Left colon (tissue), 2 donors: ENCODE measurements at regions not wholly inside any gene's neighbourhood (a gene's known extent, or its start where the extent isn't known, plus 50 kb on each side); places are given as distances from the start of the nearest gene placed in this dataset.

Experiments
- ATAC-seq: fragments of 200-7000 bp; cut with Tn5 transposase; one replicate; pipeline ENCODE4 v1.9.1; 2020; ENCODE audit warnings: mild to moderate bottlenecking, moderate library complexity
- DNase-seq, 2 donors: peaks; one replicate each; pipeline ENCODE4 v3.0.0-alpha.2; 2020
- intact Hi-C, 2 donors: fragments of 100-400 bp; cut with DNase I in 1 of 2; cut with micrococcal nuclease in 1 of 2; formaldehyde crosslinking; loops; one replicate each; pipeline versions ENCODE4 v1.11.2 to v1.14.0; 2022; cut with DNase I, micrococcal nuclease
- donor health status: DM: no; HTN: no; CAD: no.
- donor health status: DM: yes; HTN: yes; CAD: no.

- intact Hi-C loops = no loop called here
- ATAC-seq = no peak
Measured at GRCh38 chr12:128120035-128120434, 146.9 kb upstream of the TMEM132C start.

GRCh38 chr12:128121424-128121823, 145.5 kb upstream of the TMEM132C start:
- intact Hi-C loops = no loop called here
- ATAC-seq (no peak), DNase-seq (no peak)

More at GRCh38 chr12:128120035-128120434, 146.9 kb upstream of the TMEM132C start:
- DNase-seq = no peak

- DNase-seq = no peak
- no peak for ATAC-seq
- intact Hi-C loops = no loop called here
Measured at GRCh38 chr12:128123096-128123495, 143.9 kb upstream of the TMEM132C start.

GRCh38 chr12:128131955-128132354, 135.0 kb upstream of the TMEM132C start:
- ATAC-seq = no peak
- intact Hi-C loops = no loop called here

GRCh38 chr12:128133321-128134073, 133.5 kb upstream of the TMEM132C start:
- no peak for DNase-seq
- no peak for ATAC-seq
- intact Hi-C loops = no loop called here

More at GRCh38 chr12:128131955-128132354, 135.0 kb upstream of the TMEM132C start:
- no peak for DNase-seq

GRCh38 chr12:128137140-128137539, 129.8 kb upstream of the TMEM132C start:
- intact Hi-C loops = no loop called here
- no peak for DNase-seq
- no peak for ATAC-seq

GRCh38 chr12:128138125-128138524, 128.8 kb upstream of the TMEM132C start:
- DNase-seq (no peak), ATAC-seq (no peak)
- intact Hi-C loops = no loop called here

- DNase-seq (no peak), ATAC-seq (no peak)
- intact Hi-C loops = no loop called here
Measured at GRCh38 chr12:128140551-128140950, 126.4 kb upstream of the TMEM132C start.

GRCh38 chr12:128150961-128151360, 116.0 kb upstream of the TMEM132C start:
- no peak for ATAC-seq

GRCh38 chr12:128155571-128155970, 111.4 kb upstream of the TMEM132C start:
- intact Hi-C loops = no loop called here
- ATAC-seq = no peak
- DNase-seq = no peak

More at GRCh38 chr12:128150961-128151360, 116.0 kb upstream of the TMEM132C start:
- no peak for DNase-seq
- intact Hi-C loops = no loop called here

GRCh38 chr12:128163086-128163485, 103.9 kb upstream of the TMEM132C start:
- intact Hi-C loops = no loop called here
- ATAC-seq = no peak
- DNase-seq = no peak

- ATAC-seq = no peak
- no peak for DNase-seq
- intact Hi-C loops = no loop called here
Measured at GRCh38 chr12:128164533-128164932, 102.4 kb upstream of the TMEM132C start.

- intact Hi-C loops = no loop called here
- ATAC-seq = no peak
Measured at GRCh38 chr12:128165387-128165786, 101.6 kb upstream of the TMEM132C start.

GRCh38 chr12:128168273-128168672, 98.7 kb upstream of the TMEM132C start:
- no peak for ATAC-seq
- intact Hi-C loops = no loop called here

More at GRCh38 chr12:128165387-128165786, 101.6 kb upstream of the TMEM132C start:
- DNase-seq = no peak

GRCh38 chr12:128170181-128170580, 96.8 kb upstream of the TMEM132C start:
- intact Hi-C loops = no loop called here
- DNase-seq (no peak), ATAC-seq (no peak)

More at GRCh38 chr12:128168273-128168672, 98.7 kb upstream of the TMEM132C start:
- no peak for DNase-seq

GRCh38 chr12:128178565-128178964, 88.4 kb upstream of the TMEM132C start:
- intact Hi-C loops = no loop called here
- DNase-seq (no peak), ATAC-seq (no peak)

GRCh38 chr12:128178966-128179365, 88.0 kb upstream of the TMEM132C start:
- intact Hi-C loops = no loop called here
- DNase-seq = no peak
- ATAC-seq = no peak

- intact Hi-C loops = no loop called here
- no peak for ATAC-seq
- no peak for DNase-seq
Measured at GRCh38 chr12:128180166-128180565, 86.8 kb upstream of the TMEM132C start.

- intact Hi-C loops = no loop called here
- ATAC-seq (no peak), DNase-seq (no peak)
Measured at GRCh38 chr12:128190052-128190451, 76.9 kb upstream of the TMEM132C start.

- DNase-seq (no peak), ATAC-seq (no peak)
- intact Hi-C loops = no loop called here
Measured at GRCh38 chr12:128190614-128191013, 76.4 kb upstream of the TMEM132C start.

GRCh38 chr12:128191380-128191779, 75.6 kb upstream of the TMEM132C start:
- ATAC-seq = no peak
- DNase-seq = no peak
- intact Hi-C loops = no loop called here
